BLaER1 treated with 17β-estradiol and CSF1 and Interleukin-3, amounts not matched to agents 10 nM and 100 nM (cell line): ENCODE measurements at regions not wholly inside any gene's neighbourhood (a gene's known extent, or its start where the extent isn't known, plus 50 kb on each side); places are given as distances from the start of the nearest gene placed in this dataset.

ENCODE experiments used
- H3K27ac ChIP-seq, 11 experiments: shearing (Covaris generic); formaldehyde crosslinking; 2 replicates each; pipeline ENCODE4 v1.8.1; 2022
- H3K27me3 ChIP-seq, 11 experiments: shearing (Covaris generic); formaldehyde crosslinking; 2 replicates each; pipeline ENCODE4 v1.8.1; 2022
- H3K36me3 ChIP-seq, 11 experiments: shearing (Covaris generic); formaldehyde crosslinking; 2 replicates each; pipeline ENCODE4 v1.8.1; 2022
- H3K4me1 ChIP-seq, 10 experiments: shearing (Covaris generic); formaldehyde crosslinking; 2 replicates each; pipeline ENCODE4 v1.8.1; 2022
- H3K4me2 ChIP-seq, 11 experiments: shearing (Covaris generic); formaldehyde crosslinking; 2 replicates each; pipeline ENCODE4 v1.8.1; 2022
- H3K4me3 ChIP-seq, 10 experiments: shearing (Covaris generic); formaldehyde crosslinking; 2 replicates each; pipeline ENCODE4 v1.8.1; 2022
- H3K9ac ChIP-seq, 11 experiments: shearing (Covaris generic); formaldehyde crosslinking; 2 replicates each; pipeline ENCODE4 v1.8.1; 2022
- H3K9me3 ChIP-seq, 11 experiments: shearing (Covaris generic); formaldehyde crosslinking; replicated peaks in 1 of 11; 2 replicates each; pipeline ENCODE4 v1.8.1; 2022
- H4K20me1 ChIP-seq, 11 experiments: shearing (Covaris generic); formaldehyde crosslinking; 2 replicates each; pipeline ENCODE4 v1.8.1; 2022
- Cebpa-rat ChIP-seq, 11 experiments: shearing (Covaris generic); IDR thresholded peaks; 2 replicates each; pipeline ENCODE4 v1.8.1; 2022

DNA sequence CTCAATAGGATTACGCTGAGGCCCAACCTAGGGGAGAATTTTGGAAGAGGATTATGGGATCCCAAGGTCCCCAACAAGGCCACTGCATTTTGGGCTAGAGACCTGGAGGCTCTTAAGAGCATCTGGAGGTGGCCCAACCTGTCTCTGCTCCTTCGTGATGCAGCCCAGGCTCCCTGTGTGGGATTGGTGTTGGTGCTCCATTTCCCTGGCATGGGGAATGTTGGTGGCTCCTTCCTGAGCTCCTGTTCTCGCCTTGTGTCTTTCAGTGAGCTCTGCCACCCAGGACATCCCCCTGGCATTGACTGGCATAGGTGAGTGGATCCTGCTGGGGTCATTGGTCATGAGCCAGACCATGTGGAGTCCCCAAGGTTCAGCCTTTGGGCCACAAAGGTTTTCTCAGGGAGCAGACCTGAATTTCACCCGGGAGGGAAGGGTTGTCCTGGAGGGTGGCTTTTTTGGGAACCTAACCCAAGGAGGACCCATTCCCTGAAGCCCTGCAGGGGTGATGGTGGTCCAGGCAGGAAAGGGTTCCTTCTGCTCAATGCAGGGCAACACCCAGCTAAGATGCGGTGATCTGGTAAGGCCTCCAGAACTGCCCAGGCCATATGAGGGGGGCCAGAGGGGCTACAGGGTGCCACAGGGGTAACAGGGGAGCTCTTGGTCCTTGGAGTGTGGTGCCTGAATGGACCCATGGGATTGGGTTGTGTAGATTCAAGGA is 202.5 kb downstream of the UBE3A start:
- no peaks in the 10 kb centered on the region for H3K36me3 ChIP-seq
- H3K27me3 ChIP-seq = no peaks in the 10 kb centered on the region
- H4K20me1 ChIP-seq = no peaks in the 10 kb centered on the region
- H3K4me2 ChIP-seq = no peak overlapping the region
- no peak overlapping the region for H3K4me3 ChIP-seq
- no peak overlapping the region for H3K27ac ChIP-seq
- H3K9ac ChIP-seq = no peak overlapping the region
- peaks cover 68 to 100% (median 100%) of the 10 kb centered on the region in 11 experiments for H3K9me3 ChIP-seq
- H3K4me1 ChIP-seq = no peaks in the 10 kb centered on the region
- TF ChIP-seq Cebpa-rat (IDR thresholded peaks at IDR 0.05) = no peak

DNA sequence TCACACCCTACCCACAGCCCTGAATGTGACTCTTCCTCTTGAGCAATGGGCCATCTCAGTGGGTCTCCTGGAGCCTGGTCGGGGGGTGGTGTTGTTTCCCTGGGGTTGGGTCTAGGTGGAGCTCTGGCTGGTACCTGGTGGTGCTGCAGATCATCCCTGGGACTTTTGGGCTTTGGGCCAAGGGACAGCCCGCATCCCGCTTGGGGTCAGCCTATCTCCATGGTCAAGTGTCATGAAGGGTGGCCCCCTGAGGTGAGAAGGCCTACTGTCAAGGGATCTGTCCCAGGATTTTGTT is 202.0 kb downstream of the UBE3A start:
- TF ChIP-seq Cebpa-rat (IDR thresholded peaks at IDR 0.05) = no peak
- H3K27ac ChIP-seq = no peak overlapping the region
- H3K27me3 ChIP-seq = no peaks in the 10 kb centered on the region
- H3K36me3 ChIP-seq = no peaks in the 10 kb centered on the region
- no peak overlapping the region for H3K4me3 ChIP-seq
- H3K4me2 ChIP-seq = no peak overlapping the region
- no peak overlapping the region for H3K9ac ChIP-seq
- H4K20me1 ChIP-seq = no peaks in the 10 kb centered on the region
- peaks cover 71 to 100% (median 100%) of the 10 kb centered on the region in 11 experiments for H3K9me3 ChIP-seq
- H3K4me1 ChIP-seq = no peaks in the 10 kb centered on the region

DNA sequence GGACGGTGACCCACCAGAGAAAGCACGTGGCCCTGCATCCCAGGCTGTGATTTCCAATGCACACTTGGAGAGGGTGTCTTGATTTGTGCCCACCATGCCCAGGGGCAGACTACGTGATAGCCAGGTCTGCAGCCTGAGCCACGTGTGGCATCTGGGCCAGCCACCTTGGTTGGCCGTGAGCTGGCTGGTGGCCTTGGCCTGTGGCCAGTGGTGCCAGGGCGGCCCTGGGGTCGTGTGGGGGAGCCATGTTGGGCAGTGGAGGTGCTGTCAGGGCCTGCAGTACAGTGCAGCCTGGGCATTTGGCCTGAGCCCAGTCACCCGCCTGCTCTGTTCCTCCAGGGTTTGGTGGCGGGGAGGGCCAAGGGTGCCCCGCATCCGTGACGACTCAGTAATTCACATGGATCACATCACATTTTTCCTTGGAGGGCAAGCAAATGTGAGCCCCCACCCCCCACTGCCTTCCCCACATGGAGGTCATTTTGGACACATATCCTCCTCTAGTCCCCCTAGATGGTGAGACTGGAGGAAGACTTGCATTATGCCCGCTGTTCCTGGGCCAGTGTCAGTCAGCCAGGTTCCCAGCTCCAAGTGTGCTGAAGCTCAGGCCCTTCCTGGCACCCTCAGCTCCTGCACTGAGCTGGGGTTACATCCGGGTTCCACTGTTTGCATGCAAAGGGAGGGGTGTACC is 201.4 kb downstream of the UBE3A start:
- no peaks in the 10 kb centered on the region for H3K36me3 ChIP-seq
- H3K9ac ChIP-seq = no peak overlapping the region
- peaks cover 71 to 100% (median 100%) of the 10 kb centered on the region in 11 experiments for H3K9me3 ChIP-seq
- no peaks in the 10 kb centered on the region for H3K4me1 ChIP-seq
- no peaks in the 10 kb centered on the region for H4K20me1 ChIP-seq
- no peak overlapping the region for H3K27ac ChIP-seq
- no peak overlapping the region for H3K4me2 ChIP-seq
- H3K4me3 ChIP-seq = no peak overlapping the region
- no peaks in the 10 kb centered on the region for H3K27me3 ChIP-seq
- no peak for TF ChIP-seq Cebpa-rat (IDR thresholded peaks at IDR 0.05)

DNA sequence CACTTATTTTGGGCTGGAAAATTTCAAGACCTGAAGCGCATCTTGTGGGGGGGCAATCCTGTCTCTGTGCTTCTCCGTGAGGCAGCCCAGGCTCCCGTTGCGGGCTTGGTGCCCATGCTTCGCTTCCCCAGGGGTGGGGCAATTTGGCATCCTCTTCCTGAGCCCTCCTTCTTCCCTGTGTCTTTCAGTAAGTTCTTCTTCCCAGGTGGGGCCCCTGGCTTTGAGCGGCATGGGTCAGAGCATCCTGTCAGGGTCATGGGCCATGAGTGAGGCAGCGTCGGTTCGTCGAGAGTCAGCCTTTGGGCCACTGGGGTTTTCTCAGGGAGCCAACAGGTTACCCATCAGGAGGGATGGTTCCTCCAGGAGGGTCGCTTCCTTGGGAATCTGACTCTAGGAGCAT is 200.7 kb downstream of the UBE3A start:
- no peak for TF ChIP-seq Cebpa-rat (IDR thresholded peaks at IDR 0.05)
- H3K36me3 ChIP-seq = no peaks in the 10 kb centered on the region
- H3K4me2 ChIP-seq = no peak overlapping the region
- no peaks in the 10 kb centered on the region for H3K27me3 ChIP-seq
- no peak overlapping the region for H3K4me3 ChIP-seq
- no peaks in the 10 kb centered on the region for H4K20me1 ChIP-seq
- no peak overlapping the region for H3K27ac ChIP-seq
- no peak overlapping the region for H3K9ac ChIP-seq
- H3K9me3 ChIP-seq = peaks cover 68 to 100% (median 100%) of the 10 kb centered on the region in 11 experiments
- H3K4me1 ChIP-seq = no peaks in the 10 kb centered on the region

DNA sequence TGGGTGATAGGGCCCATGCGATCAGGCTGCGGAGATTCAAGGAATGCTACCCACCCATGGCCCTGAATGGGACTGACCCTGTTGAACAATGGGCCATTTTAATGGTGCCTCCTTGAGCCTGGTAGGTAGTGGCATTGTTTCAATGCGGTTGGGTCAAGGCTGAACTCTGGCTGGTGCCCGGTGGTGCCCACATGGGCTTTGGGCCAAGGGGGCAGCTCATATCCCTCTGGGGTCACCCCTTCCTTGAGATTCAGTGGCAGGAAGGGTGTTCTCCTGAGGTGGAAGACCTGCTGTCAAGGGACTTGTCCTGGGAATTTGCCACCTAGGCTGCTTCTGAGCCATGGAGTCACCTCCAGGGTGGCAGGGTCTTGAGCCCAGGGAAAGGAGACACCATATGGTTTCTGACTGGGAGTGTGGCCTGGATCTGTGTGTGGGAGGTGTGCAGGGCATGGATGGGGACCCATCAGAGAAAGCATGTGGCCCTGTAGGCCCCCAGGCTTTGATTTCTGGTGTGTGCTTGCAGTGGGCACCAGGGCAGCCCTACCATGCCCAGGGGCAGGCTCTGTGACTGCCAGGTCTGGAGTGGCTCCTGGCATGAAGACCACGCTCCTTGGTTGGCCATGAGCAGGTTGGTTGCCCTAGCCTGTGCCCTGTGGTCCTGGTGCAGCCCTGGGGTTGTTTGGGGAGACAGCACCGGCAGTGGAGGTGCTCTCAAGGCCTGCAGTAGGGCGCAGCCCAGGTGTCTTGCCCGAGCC is 199.9 kb downstream of the UBE3A start:
- Histone ChIP-seq H3K4me2 (no peak overlapping the region), H3K9me3 (peaks cover 68 to 100% (median 100%) of the 10 kb centered on the region in 11 experiments), H3K4me3 (no peak overlapping the region), H3K27ac (no peak overlapping the region), H3K4me1 (no peaks in the 10 kb centered on the region), H3K36me3 (no peaks in the 10 kb centered on the region), H3K27me3 (no peaks in the 10 kb centered on the region), H3K9ac (no peak overlapping the region), H4K20me1 (no peaks in the 10 kb centered on the region)
- no peak for TF ChIP-seq Cebpa-rat (IDR thresholded peaks at IDR 0.05)

DNA sequence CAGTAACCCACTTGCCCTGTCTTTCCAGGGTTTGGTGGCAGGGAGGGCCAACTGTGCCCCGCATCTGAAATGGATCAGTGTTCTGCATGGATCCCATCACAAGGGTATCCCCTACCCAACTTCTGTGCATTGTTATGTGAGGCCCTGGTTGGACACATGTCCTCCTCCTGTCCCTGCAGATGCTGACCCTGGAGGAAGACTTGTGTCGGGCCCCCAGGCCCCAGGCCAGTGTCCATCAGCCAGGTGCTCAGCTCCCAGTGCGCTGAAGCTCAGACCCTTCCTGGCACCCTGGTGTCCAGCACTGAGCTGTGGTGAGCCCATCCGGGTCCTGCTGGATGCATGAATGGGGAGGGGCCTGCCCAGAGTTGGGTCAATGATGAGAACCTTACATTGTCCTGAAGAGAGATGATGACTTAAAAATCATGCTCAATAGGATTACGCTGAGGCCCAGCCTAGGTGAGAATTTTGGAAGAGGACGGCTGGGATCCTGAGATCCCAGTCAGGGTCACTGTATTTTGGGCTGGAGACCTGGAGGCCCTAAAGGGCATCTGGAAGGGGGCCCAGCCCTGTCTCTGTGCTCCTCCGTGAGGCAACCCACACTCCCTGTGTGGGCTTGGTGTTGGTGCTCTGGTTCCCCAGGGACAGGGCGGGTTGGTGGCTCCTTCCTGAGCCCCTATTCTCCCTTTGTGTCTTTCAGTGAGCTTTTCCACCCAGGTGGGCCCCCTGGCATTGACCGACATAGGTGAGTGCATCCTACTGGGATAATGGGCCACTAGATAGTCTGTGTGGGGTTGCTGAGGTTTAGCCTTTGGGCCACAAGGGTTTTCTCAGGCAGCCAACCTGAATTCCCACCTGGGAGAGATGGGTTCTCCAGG is 199.1 kb downstream of the UBE3A start:
- Histone ChIP-seq H3K36me3 (no peaks in the 10 kb centered on the region), H3K4me1 (no peaks in the 10 kb centered on the region), H3K4me3 (no peak overlapping the region), H3K9me3 (peaks cover 64 to 99% (median 98%) of the 10 kb centered on the region in 11 experiments), H4K20me1 (no peaks in the 10 kb centered on the region), H3K4me2 (no peak overlapping the region), H3K27me3 (no peaks in the 10 kb centered on the region), H3K27ac (no peak overlapping the region), H3K9ac (no peak overlapping the region)
- TF ChIP-seq Cebpa-rat (IDR thresholded peaks at IDR 0.05) = no peak

DNA sequence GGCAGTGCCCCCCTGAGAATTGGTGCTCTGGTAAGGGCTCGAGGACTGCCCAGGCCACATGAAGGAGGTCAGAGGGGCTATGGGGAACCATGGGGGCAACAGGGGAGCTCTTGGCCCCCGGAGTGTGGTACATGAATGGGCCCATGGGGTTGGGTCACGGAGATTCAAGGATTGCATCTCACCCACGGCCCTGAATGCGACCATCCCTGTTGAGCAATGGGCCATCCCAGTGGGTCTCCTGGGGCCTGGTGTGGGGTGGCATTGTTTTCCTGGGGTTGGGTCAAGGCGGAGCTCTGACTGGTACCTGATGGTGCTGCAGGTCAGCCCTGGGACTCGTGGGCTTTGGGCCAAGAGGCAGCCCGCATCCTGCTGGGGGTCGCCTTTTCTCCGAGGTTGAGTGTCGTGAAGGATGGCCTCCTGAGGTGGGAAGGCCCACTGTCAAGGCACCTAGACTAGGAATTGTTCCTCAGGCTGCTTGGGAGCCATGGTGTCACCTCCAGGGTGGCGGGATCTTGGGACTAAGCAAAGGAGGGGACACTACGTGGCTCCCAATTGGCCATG is 198.3 kb downstream of the UBE3A start:
- H3K4me3 ChIP-seq = no peak overlapping the region

DNA sequence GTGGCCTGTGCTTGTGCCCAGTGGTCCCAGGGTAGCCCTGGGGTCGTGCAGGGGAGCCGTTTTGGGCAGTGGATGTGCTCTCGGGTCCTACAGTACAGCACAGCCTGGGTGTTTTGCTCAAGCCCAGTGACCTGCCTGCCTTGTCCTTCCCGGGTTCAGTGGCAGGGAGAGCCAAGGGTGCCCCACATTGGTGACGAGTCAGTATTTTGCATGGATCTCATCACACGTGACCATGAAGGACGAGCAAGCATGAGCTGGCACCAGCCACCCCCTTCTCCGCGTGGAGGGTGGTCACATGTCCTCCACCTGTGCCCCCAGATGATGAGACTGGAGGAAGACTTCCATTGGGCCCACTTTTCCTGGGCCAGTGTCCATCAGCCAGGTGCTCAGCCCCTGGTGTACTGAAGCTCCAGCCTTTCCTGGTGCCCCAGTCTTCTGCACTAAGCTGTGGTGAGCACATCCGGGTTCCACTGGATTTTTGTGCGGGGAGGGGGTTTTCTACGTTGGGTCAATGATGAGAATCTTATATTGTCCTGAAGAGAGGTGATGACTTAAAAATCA is 197.5 kb downstream of the UBE3A start:
- H3K4me2 ChIP-seq = no peak overlapping the region
- peaks cover 65 to 99% (median 98%) of the 10 kb centered on the region in 11 experiments for H3K9me3 ChIP-seq
- no peak for TF ChIP-seq Cebpa-rat (IDR thresholded peaks at IDR 0.05)
- no peak overlapping the region for H3K4me3 ChIP-seq
- no peak overlapping the region for H3K9ac ChIP-seq
- no peaks in the 10 kb centered on the region for H3K27me3 ChIP-seq
- no peaks in the 10 kb centered on the region for H3K4me1 ChIP-seq
- H3K27ac ChIP-seq = no peak overlapping the region
- H3K36me3 ChIP-seq = no peaks in the 10 kb centered on the region; a peak in 1 of 22 replicates
- no peaks in the 10 kb centered on the region for H4K20me1 ChIP-seq

More for the DNA sequence above, 198.3 kb downstream of the UBE3A start:
- no peak overlapping the region for H3K27ac ChIP-seq
- no peaks in the 10 kb centered on the region for H3K4me1 ChIP-seq
- no peak for TF ChIP-seq Cebpa-rat (IDR thresholded peaks at IDR 0.05)
- H3K9ac ChIP-seq = no peak overlapping the region
- peaks cover 64 to 99% (median 98%) of the 10 kb centered on the region in 11 experiments for H3K9me3 ChIP-seq
- no peaks in the 10 kb centered on the region for H3K27me3 ChIP-seq
- H3K4me2 ChIP-seq = no peak overlapping the region
- H3K36me3 ChIP-seq = no peaks in the 10 kb centered on the region; a peak in 1 of 22 replicates
- no peaks in the 10 kb centered on the region for H4K20me1 ChIP-seq
